Endothelial cell of umbilical vein (primary cell): ENCODE measurements at regions not wholly inside any gene's neighbourhood (a gene's known extent, or its start where the extent isn't known, plus 50 kb on each side); places are given as distances from the start of the nearest gene placed in this dataset.

Experiments
- EZH2 ChIP-seq: IDR thresholded peaks from 2 replicates; pipeline ENCODE4 v1.6.1; 2012; ENCODE audit warnings: borderline replicate concordance, low read depth, mild to moderate bottlenecking, moderate library complexity, low read length, inconsistent platforms; ENCODE audit not compliant: severe bottlenecking
- POLR2A ChIP-seq: IDR thresholded peaks from 2 replicates; pipeline ENCODE4 v1.6.1; 2012; ENCODE audit warnings: low read depth, mild to moderate bottlenecking, control low read depth, low read length
- TF ChIP-seq, protein P1 (sequence below), 2 donors: IDR thresholded peaks; 1 replicate in 1 of 2; 2 replicates in 1 of 2; pipeline ENCODE4 v1.5.1; 2011; ENCODE audit warnings: low read length in 2 of 2, mild to moderate bottlenecking in 2 of 2, moderate library complexity in 2 of 2, control low read depth in 1 of 2, inconsistent platforms in 1 of 2, low read depth in 1 of 2; ENCODE audit not compliant: insufficient read depth in 1 of 2; ENCODE audit errors: extremely low read depth in 1 of 2

DNA sequence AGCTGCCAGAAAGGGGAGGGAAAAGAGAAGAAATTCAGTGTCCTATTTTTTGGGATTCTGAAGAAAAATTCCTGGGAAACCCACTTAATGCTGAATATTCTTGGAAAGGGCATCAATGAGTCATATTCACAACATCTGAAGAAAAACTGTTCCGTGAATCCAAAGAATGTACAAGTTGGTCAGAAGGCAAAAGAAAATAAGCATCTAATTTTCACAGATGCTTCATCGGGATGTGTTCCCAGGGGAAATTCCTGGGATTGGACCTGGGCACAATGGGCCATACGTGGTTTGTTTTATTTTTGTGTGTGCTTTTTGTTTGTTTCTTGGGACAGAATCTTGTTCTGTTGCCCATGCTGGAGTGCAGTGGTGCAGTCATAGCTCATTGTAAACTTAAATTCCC lies 112.2 kb downstream of the MAP3K21 start:
- TF ChIP-seq POLR2A: no peak
- TF ChIP-seq EZH2: no peak
- TF ChIP-seq, protein P1, sequence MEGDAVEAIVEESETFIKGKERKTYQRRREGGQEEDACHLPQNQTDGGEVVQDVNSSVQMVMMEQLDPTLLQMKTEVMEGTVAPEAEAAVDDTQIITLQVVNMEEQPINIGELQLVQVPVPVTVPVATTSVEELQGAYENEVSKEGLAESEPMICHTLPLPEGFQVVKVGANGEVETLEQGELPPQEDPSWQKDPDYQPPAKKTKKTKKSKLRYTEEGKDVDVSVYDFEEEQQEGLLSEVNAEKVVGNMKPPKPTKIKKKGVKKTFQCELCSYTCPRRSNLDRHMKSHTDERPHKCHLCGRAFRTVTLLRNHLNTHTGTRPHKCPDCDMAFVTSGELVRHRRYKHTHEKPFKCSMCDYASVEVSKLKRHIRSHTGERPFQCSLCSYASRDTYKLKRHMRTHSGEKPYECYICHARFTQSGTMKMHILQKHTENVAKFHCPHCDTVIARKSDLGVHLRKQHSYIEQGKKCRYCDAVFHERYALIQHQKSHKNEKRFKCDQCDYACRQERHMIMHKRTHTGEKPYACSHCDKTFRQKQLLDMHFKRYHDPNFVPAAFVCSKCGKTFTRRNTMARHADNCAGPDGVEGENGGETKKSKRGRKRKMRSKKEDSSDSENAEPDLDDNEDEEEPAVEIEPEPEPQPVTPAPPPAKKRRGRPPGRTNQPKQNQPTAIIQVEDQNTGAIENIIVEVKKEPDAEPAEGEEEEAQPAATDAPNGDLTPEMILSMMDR (IDR thresholded peaks at IDR 0.05; ENCODE audit: extremely low read depth in 1 of 2, insufficient read depth in 1 of 2, low read depth in 1 of 2, low read length in 2 of 2): no peak
